DMS153 (cell line): ENCODE measurements at regions not wholly inside any gene's neighbourhood (a gene's known extent, or its start where the extent isn't known, plus 50 kb on each side); places are given as distances from the start of the nearest gene placed in this dataset.

ENCODE experiments used
- DNase-seq: peaks from one replicate; lab custom pipeline; 2025; lab: John Stamatoyannopoulos, UW

DNA sequence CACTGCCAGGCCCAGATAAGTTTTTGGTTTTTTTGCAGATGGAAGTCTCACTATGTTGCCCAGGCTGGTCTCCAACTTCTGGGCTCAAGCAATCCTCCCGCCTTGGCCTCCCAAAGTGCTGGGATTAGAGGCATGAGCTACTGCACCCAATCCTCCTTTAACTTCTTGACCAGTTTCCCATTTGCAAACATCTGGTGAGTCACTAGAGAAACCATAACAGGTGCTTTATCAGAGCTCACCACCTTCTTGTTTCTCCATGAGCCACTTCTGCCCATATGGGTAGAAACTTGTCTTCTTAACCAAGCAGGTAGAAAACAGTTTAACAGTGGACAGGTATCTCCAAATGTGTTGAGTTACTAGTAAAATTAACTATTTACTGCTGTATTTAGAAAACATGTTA is 128.4 kb upstream of the AP1S2 start:
- DNase-seq, result no peak

DNA sequence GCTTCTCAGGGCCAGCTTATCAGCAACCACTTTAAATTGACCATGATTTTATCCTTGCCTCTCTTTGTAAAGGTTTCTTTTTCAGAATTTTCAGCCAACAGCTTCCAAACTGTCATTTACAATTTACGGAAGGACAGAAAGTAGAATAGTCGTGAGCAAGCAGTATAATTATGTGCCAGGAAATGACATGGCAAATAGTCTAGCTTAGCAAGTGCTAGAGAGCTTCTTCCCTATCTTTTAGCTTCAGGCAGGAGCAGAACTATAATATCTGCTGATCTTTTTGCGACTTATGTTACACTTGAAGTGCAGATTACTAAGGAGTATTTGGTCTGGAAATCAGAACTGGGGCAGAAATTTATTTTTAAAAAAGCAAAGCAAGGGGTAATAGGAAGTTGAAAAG is 123.0 kb upstream of the AP1S2 start:
- DNase-seq, result no peak

DNA sequence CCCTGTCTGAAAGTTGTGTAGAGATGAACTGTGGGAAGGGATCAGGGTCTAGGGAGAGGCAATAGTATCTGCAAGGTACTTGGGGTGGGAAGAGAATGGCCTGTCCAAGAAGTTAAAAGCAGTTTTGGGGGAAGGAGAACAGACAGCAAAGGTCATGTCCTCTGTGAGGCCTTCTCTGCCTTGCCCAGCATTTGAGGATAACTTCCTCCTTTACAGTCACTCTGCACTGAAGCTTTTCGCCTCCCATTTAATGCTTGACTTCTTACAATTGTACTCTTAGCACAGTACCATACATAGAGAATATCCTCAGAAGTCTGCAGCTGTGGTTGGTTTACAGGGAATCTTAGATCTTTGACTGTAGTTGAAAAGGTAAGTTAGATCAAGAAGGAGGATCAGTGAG is 121.8 kb upstream of the AP1S2 start:
- DNase-seq, result no peak

DNA sequence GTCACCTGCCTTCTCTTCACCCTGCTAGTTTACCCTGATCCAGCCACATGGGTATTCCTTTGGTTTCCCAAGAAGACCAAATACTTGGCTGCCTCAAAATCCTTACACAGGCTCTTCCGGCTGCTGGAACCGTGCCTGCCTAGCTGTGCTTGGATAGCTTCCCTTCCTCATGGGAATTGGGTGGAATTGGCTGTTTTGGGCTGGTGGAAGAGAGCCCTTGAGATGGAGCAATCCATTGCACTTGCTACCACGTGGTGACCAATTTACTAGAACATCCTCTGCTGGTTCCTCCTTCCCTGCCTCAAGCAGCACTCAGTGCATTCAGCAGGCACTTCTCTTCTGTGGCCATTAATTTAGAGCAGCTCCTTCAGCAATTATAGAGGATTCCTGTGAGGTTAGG is 119.3 kb upstream of the AP1S2 start:
- no peak for DNase-seq

DNA sequence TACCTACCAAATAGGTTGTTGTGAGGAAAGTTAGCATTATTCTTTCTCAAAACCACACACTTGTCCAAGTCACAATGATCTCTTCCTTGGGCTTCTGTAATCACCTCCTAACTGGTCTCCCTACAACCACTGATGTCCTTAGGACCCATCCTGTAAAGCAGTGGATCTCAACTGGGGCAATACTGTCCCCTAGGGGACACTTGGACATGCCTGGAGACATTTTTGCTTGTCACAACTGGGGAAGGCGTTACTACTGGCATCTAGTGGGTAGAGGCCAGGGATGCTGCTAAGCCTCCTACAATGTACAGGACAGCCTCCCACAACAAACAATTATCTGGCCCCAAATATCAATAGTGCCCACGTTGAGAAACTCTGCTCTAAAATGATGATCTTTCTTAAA is 118.7 kb upstream of the AP1S2 start:
- no peak for DNase-seq

DNA sequence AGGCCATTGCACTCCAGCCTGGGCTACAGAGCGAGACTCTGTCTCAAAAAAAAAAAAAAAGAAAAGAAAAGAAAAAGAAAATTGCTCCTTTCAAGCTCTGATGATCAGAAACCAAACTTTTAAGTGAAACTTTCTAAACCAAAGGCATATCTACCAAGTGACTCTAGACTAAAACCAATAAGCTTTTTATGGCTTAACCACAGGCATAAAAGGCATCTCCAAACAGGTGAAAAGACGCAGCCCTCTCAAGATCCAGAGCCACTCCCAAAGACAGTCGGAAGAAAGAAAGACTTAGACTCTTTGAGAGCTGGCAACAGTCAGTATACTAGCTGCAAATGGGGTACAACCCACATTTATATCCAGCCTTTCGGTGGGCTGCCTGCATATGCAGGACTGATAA is 117.1 kb upstream of the AP1S2 start:
- DNase-seq, result no peak

DNA sequence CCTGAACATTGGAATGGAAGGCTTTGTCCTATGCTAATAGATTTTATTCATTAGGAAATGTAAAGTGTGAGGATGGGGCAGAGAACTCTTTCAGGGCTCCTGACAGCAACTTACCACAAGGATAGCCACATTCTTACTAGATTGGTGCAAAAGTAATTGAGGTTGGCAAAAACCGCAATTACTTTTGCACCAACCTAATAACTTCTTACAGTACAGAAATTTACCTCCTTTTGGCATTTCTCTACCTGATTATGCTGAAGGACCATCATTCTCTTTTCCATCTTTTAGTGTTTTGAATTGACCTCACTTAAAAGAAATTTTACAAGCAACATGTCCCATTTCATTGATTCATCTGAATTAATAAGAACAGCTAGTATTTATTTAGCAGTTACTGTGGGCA is 109.2 kb upstream of the AP1S2 start:
- no peak for DNase-seq

DNA sequence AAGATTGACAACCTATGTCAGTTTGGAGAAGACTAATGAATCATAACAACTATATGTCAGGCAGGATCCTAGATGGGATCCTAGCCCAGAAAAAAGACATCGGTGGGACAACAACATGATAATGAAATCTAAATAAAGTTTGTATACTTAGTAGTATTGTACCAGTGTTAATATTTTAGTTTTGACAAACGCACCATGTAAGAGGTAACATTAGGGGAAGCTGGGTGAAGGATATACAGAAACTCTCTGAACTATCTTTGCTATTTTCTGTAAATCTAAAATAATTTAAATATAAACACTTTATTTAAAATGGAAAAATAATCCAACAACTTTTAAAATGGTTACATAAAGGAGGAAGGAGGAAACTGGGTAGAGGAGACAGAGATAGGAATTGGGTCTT is 105.6 kb upstream of the AP1S2 start:
- no peak for DNase-seq

DNA sequence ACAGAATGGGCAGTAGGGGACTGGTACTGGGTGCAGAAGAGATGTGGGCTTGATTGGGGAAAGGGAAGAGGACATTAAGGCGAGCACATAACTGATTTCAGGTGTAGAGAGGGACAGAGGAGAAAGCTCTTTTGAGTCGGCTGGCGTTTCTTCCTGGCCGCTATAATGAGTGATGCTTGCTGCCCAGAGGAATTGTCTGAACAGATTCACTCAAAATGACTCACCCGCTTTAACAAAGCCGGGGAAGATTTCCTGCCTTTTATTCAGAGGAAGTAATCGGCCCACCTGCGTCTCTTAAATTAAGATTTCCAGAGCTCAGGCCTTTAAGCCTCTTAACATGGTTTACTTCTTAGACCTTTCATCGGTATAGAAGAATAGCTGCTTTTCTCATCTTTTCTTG is 102.1 kb upstream of the AP1S2 start:
- no peak for DNase-seq

DNA sequence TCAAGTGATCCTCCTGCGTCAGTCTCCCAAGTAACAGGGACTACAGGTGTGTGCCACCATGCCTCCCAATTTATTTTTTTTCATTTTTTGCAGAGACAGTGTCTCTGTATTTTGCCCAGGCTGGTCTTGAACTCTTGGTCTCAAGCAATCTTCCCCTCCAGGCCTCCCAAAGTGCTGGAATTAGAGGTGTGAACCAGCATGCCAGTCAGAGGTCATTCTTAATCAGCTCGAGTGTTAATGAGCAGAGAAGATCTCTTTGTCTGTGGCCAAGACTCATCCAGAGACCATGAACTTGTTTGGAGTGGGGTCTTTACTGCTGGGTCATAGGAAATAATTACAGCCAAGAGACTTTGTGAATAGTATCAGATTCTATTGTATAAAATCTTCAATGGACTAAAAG is 99.2 kb upstream of the AP1S2 start:
- DNase-seq, result no peak

DNA sequence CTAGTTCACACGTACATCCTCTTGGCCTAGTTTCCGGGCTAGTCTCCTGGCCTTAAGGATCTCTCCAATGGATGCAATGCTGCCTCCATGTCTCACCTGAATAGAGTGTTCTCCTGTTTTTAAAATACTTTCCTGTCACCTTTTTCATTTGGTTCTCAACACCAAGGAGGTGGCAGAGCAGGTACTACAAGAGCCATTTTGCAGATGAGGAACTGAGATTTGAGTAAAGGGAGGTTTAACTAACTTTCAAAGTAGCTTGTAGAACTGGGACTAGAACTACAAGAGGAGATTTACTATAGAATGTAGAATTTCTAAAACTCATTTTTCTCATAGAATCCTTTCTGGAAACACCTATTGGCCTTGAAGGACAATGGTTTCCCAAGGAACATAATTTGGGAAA is 97.6 kb upstream of the AP1S2 start:
- no peak for DNase-seq

DNA sequence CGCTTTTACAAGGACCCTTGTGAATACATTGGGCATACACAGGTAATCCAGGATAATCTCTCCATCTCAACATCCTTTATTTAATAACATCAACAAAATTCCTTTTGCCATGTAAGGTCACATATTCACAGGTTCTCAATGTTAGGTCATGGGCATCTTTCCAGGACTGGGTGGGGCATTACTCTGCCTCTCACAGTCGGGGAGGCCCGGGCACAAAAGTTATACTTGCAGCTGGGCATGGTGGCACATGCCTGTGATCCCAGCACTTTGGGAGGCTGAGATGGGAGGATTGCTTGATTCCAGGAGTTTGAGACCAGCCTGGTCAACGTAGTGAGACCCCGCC is 93.7 kb upstream of the AP1S2 start:
- no peak for DNase-seq

DNA sequence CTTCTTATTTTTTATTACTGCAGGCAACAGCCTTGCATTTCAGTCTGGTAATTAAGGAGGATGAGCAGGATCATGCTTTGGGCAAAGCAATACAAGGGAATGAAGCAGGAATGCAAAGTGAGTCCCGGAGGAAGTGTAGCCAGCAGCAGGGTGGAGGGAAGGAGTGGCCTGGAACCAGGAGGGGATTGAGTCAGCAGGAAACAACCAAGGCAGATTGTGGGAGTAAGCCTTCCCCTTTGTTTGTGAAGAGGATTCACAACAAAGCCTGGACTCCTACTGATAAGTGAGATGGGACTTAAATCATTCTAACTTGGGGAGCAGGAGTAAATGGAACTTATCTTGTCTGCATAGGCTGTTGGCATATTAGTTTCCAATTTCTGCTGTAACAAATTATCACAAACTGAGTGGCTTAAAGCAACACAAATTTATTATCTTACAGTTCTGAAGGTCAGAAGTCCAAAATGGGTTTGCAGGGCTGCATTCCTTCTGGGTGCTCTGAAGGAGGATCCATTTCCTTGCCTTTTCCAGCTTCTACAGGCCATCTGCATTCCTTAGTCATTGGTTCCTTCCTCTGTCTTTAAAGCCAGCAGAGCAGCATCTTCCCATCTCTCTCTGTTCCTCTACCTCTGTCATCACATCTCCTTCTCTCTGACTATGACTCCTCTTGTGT is 93.2 kb upstream of the AP1S2 start:
- no peak for DNase-seq

DNA sequence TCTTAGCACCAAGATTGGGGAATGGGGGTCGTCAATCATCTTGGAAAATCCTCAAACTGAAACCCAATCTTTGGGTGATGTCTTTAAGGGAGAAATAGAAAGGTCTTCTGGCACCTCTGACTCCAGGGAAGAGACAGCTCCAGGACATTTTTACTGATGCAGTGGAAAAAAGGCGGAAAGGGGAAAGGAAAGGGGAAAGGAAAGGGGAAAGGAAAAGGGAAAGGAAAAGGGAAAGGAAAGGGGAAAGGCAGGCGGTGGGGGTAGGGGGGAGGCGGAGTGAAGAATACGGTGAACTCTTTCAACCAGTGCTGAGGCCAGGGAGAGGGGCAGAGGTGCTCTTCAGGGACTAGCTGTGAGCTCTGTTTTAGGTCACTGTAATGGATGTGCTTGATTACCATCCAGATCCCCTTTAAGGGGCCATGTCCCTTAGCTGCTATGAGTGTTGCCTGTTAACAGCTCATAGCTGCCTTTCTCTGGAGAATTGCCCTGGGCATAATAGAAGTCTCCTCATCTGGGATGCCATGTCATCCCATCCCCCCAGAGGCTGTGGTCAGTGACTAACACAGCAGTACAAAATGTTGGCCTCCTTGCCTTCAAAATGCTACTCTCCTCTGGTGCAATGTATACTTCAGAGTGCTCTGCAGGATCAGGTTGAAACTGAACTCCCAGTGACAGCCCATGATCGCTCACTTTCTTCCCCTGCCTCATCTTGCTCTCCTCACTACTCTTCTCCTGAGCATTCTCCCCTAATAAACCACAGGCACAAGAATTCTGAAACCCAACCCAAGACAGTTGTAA is 92.4 kb upstream of the AP1S2 start:
- DNase-seq, result no peak

DNA sequence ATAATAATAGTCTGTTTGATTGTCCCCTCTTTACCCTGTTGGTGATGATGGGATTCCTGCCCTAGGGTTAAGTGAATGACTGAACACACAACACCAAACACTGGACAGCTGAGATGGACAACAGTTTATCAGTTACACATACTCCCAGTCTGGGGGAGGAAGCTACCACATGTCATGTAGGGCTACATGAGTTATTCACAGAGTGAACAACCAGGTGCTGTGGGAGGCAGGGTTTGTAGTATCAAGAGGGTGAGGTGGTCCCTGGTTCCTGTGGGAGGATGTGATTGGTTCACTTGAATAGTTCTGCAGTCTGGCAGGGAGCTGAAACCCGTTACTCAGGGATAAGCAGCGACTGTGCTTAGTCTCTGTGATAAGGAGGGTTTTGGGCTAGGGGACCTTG is 88.8 kb upstream of the AP1S2 start:
- DNase-seq, result no peak

DNA sequence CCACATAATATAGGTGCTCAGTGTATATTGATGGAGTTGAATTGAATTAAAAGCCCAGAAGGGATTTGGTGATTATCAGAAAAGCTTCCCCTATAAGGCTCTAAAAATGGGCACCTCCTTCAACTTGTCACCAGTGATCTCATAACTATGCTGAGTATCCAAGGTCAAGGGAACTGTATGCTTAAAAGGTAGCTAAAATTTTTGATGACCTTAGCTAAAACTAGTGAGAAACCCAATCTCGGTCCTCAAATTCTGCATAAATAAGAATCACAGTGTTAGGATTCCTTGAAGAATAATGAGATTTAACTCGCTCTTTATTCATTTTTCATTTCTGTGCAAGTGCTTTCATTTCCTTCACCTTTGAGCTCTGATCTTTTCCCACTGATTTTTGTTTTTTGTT is 87.7 kb upstream of the AP1S2 start:
- DNase-seq, result no peak

DNA sequence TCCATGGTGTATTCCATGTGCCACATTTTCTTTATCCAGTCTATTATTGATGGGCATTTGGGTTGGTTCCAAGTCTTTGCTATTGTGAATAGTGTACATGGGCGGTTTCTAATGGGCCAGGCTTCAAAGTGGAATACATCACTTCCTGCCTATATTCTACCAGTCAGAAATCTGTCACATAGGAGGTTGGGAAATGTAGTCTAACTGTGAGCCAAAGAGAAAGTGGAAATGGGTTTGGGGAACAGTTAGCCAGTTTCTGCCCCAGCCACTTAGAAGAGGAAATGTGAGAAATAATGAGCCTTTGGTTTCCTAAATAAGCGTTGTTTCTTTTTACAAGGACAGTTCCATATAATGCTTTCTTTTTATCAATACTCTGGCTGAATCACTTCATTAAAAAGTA is 85.1 kb upstream of the AP1S2 start:
- DNase-seq, result no peak

DNA sequence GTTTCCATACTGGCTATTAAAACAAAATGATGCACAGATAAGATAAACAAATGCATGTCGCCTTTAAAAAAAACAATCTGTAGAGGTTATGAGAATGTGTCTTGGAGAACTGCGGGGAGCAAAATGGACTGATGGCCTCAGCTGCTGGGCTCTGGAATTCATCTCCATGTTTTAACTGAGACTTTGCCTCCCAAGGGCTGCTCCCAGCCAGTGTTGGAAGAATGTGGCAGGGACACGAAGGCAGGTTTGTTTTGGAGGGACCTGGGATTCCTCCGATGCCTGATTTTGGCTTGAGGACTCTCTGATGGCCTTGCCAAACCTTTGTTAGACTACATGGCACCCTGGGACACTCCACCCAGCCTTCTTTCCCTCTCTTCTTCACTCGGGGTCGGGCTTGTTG is 83.5 kb upstream of the AP1S2 start:
- DNase-seq, result no peak

DNA sequence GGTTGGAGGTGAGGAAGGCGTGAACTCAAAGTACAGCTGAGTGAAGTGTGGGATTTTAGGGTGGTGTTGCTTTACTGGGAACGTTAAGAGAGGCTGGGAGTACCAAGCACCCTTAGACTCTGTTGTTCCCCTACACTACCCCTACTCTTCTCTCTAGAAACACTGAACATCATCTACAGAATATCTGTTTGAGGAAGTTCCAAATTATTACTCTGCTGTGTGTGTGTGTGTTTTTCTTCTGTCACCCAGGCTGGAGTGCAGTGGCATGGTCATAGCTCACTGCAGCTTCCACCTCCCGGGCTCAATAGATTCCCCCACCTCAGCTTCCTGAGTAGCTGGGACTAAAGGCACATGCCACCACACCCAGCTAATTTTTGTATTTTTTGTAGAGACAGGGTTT is 76.7 kb upstream of the AP1S2 start:
- no peak for DNase-seq

DNA sequence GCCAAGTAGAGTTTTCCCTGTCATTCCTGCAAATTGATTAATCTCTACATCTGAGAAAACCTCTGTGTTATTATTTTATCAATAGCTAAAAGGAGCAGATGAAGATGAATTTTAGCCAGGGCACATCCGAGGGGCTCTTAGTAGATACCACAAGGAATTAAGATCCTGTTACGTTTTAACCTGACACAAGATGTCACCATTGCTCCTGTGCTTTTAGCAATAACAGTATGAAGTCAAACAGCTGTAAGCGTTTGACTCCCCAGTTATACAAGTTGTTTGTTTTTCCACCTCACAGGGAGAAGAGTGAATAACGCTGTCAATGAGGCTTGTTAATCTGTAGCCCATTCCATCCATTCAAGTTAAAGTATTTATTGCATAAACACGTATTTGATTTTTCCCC is 76.0 kb upstream of the AP1S2 start:
- DNase-seq, result peak; percentile 47

DNA sequence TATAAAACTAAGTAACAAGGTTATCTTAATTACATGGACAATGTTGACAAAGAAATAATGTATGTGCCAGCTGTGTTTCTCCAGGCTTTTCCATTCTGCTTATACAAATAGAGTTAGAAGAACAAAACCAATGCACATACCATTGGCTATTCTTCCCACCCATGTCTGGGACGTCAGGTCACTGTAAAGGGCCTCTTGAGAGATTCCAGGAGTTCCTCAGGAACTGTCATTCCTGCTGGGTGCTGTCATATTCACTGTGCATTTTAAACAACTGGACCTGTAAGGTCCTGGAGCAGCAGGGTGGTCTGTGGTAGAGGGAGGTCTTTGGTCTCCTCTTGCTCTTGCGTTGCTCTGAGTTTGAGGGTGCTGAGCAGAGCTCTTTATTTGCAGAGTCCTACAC is 74.6 kb upstream of the AP1S2 start:
- DNase-seq, result no peak

DNA sequence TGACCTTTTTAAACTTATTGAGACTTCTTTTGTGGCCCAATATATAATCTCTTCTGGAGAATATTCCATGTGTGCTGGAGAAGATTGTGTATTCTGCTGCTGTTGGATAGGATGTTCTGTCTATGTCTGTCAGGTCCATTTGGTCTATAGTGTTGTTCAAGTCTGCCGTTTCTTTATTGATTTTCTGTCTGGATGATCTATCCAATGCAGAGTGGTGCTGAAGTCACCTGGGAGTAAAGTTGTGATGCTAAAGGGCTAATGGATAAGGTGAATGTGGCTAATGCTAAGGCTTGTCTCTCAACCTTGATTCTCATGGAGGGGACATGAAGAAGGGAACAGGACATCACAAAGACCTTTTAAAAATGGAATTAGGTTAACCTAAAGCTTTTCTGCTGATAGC is 72.0 kb upstream of the AP1S2 start:
- no peak for DNase-seq

DNA sequence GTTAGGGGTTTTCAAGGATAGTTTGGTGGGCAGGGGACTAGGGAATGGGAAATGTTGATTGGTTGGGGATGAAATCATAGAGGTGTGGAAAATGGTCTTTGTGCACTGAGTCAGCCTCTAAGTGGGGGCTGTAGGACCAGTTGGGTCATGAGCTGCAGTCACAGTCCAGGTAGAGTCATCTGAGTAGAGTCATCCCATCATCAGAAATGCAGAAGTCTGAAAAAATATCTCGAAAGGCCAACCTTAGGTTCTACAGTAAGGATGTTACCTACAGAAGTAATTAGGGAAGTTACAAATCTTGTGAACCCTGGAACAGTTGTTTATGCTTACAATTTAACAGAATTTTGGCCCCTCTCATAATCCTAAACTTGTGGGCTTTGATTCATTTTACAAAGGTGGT is 63.4 kb upstream of the AP1S2 start:
- no peak for DNase-seq

DNA sequence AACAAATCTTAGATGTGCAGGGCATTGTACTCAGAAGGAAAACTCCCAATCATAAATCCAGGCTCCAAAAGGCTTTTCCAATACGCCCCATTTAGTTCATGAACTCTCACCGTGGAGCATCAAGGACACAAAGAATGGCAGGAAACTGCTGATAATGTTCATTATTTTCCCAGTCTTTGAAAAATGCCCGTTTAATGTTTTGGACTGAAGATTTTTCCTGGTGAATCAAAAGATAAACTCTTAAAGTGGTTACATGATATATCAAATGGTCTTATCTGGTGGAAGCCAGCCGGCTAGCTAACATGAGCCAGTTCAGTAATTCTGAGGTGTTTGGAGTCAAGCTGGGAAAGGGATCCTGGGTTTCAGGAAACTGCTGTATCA is 62.1 kb upstream of the AP1S2 start:
- no peak for DNase-seq
